Osteocyte (in vitro differentiated cells): ENCODE measurements at regions not wholly inside any gene's neighbourhood (a gene's known extent, or its start where the extent isn't known, plus 50 kb on each side); places are given as distances from the start of the nearest gene placed in this dataset.

Experiments used
- DNase-seq: peaks from one replicate; pipeline ENCODE4 v3.0.0; 2021; ENCODE audit warnings: mixed read lengths; ENCODE audit not compliant: unreplicated experiment; ENCODE audit errors: extremely low spot score
- H3K27ac Mint-ChIP-seq: one replicate; pipeline ENCODE4 v1.8.0; 2021; ENCODE audit warnings: mild to moderate bottlenecking, mixed read lengths; ENCODE audit not compliant: unreplicated experiment
- H3K27me3 Mint-ChIP-seq: one replicate; pipeline ENCODE4 v1.8.0; 2021; ENCODE audit warnings: mixed read lengths; ENCODE audit not compliant: unreplicated experiment
- H3K36me3 Mint-ChIP-seq: one replicate; pipeline ENCODE4 v1.8.0; 2021; ENCODE audit warnings: mixed read lengths; ENCODE audit not compliant: unreplicated experiment
- H3K4me1 Mint-ChIP-seq: one replicate; pipeline ENCODE4 v1.8.0; 2021; ENCODE audit warnings: mixed read lengths; ENCODE audit not compliant: unreplicated experiment
- H3K4me3 Mint-ChIP-seq: one replicate; pipeline ENCODE4 v1.8.0; 2021; ENCODE audit warnings: mild to moderate bottlenecking, moderate library complexity, mixed read lengths; ENCODE audit not compliant: unreplicated experiment
- H3K9me3 Mint-ChIP-seq: one replicate; pipeline ENCODE4 v1.8.0; 2021; ENCODE audit warnings: mixed read lengths; ENCODE audit not compliant: unreplicated experiment
- CTCF ChIP-seq: fragments of 200-600 bp; sonication (generic); IDR thresholded peaks from 2 replicates; pipeline ENCODE4 v1.5.0; 2021; ENCODE audit warnings: antibody characterized with exemption, mild to moderate bottlenecking, moderate library complexity

GRCh38 chr18:59823596-59824195 lies 76.1 kb upstream of the PMAIP1 start:
- peak; percentile 94 for TF ChIP-seq CTCF
- DNase-seq = peak; percentile 89
- peak overlapping the region; percentile 6 for H3K27ac Mint-ChIP-seq
- no peak overlapping the region for H3K4me3 Mint-ChIP-seq
- no peaks in the 10 kb centered on the region for H3K9me3 Mint-ChIP-seq
- H3K4me1 Mint-ChIP-seq = peaks cover 15% of the 10 kb centered on the region
- no peaks in the 10 kb centered on the region for H3K36me3 Mint-ChIP-seq
- H3K27me3 Mint-ChIP-seq = no peaks in the 10 kb centered on the region

GRCh38 chr18:59822612-59823550 lies 76.9 kb upstream of the PMAIP1 start:
- Mint-ChIP-seq H3K27me3 (no peaks in the 10 kb centered on the region), H3K27ac (peak overlapping the region; percentile 6), H3K4me1 (peaks cover 19% of the 10 kb centered on the region), H3K9me3 (no peaks in the 10 kb centered on the region), H3K4me3 (no peak overlapping the region), H3K36me3 (peaks cover 3% of the 10 kb centered on the region)
- DNase-seq = no peak
- no peak for TF ChIP-seq CTCF

- no peaks in the 10 kb centered on the region for H3K27me3 Mint-ChIP-seq
- no peak overlapping the region for H3K4me3 Mint-ChIP-seq
- no peak for TF ChIP-seq CTCF
- peaks cover 3% of the 10 kb centered on the region for H3K36me3 Mint-ChIP-seq
- H3K27ac Mint-ChIP-seq = no peak overlapping the region
- no peak for DNase-seq
- no peaks in the 10 kb centered on the region for H3K9me3 Mint-ChIP-seq
- peaks cover 20% of the 10 kb centered on the region for H3K4me1 Mint-ChIP-seq
Observed at GRCh38 chr18:59821983-59822382, 77.8 kb upstream of the PMAIP1 start.

GRCh38 chr18:59820663-59821062 lies 79.1 kb upstream of the PMAIP1 start:
- H3K36me3 Mint-ChIP-seq = peaks cover 3% of the 10 kb centered on the region
- H3K27ac Mint-ChIP-seq = no peak overlapping the region
- H3K9me3 Mint-ChIP-seq = no peaks in the 10 kb centered on the region
- no peaks in the 10 kb centered on the region for H3K27me3 Mint-ChIP-seq
- H3K4me1 Mint-ChIP-seq = peaks cover 20% of the 10 kb centered on the region
- no peak overlapping the region for H3K4me3 Mint-ChIP-seq
- TF ChIP-seq CTCF = no peak
- no peak for DNase-seq

GRCh38 chr18:59818769-59819168 lies 81.0 kb upstream of the PMAIP1 start:
- Mint-ChIP-seq H3K4me1 (peaks cover 30% of the 10 kb centered on the region), H3K36me3 (peaks cover 3% of the 10 kb centered on the region), H3K27me3 (no peaks in the 10 kb centered on the region), H3K27ac (no peak overlapping the region), H3K4me3 (no peak overlapping the region), H3K9me3 (no peaks in the 10 kb centered on the region)
- TF ChIP-seq CTCF = no peak
- no peak for DNase-seq
